GM13976 (cell line): ENCODE measurements at regions not wholly inside any gene's neighbourhood (a gene's known extent, or its start where the extent isn't known, plus 50 kb on each side); places are given as distances from the start of the nearest gene placed in this dataset.

Experiments
- DNase-seq: peaks from one replicate; pipeline ENCODE4 v3.0.0; 2012; ENCODE audit warnings: low spot score
- in situ Hi-C: fragments of 300-500 bp; cut with MboI; formaldehyde crosslinking; loops from one replicate; pipeline ENCODE4 v1.12.0; 2022; ENCODE audit warnings: low sequenced_read_pairs, mixed read lengths, inconsistent platforms; ENCODE audit not compliant: unreplicated experiment
- TF ChIP-seq, protein P1 (sequence below): IDR thresholded peaks from 2 replicates; pipeline ENCODE4 v1.5.1; 2012; ENCODE audit warnings: borderline replicate concordance, mild to moderate bottlenecking; ENCODE audit not compliant: insufficient read depth; ENCODE audit errors: extremely low read depth, missing control alignments, control extremely low read depth

DNA sequence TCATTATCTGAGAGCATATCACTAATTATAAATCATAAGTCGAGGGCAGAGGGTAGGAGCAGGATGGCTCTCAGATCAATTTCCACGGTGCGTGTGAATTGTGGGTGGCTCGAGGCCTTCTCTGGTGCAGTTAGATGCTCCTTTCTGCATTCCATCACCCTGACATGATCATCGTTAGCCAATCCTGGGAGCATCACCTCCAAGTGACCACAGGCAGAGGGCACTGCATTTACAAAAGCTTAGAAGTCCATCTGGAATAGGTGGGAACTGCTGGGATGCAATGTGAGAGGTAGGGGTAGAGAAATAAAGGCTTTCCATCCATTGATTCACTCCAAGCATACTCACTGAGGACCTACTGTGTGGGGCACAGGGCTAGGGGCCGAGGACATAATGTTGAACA, 538.2 kb upstream of the TBX3 start:
- TF ChIP-seq, protein P1, sequence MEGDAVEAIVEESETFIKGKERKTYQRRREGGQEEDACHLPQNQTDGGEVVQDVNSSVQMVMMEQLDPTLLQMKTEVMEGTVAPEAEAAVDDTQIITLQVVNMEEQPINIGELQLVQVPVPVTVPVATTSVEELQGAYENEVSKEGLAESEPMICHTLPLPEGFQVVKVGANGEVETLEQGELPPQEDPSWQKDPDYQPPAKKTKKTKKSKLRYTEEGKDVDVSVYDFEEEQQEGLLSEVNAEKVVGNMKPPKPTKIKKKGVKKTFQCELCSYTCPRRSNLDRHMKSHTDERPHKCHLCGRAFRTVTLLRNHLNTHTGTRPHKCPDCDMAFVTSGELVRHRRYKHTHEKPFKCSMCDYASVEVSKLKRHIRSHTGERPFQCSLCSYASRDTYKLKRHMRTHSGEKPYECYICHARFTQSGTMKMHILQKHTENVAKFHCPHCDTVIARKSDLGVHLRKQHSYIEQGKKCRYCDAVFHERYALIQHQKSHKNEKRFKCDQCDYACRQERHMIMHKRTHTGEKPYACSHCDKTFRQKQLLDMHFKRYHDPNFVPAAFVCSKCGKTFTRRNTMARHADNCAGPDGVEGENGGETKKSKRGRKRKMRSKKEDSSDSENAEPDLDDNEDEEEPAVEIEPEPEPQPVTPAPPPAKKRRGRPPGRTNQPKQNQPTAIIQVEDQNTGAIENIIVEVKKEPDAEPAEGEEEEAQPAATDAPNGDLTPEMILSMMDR, result no peak
- no peak for DNase-seq
- in situ Hi-C loops, result no loop called here

DNA sequence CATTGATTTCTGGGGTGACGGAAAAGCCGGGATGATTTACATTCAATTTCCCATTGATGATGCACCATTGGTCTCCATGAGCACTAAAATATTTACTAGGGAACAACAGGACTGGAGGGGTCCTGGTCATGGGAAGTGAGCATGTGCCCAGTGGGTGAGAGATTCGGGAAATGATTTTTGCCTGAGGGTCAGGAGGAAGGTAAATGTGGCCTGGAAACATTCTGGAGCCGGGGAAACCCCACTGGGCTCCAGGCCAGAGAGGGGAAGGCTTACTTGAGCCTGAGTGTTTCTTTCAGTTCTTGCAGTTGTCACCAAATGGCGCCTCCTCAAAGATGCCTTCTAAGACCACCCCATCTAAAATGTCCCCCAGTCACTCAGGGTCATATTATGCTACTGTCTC, 532.3 kb upstream of the TBX3 start:
- in situ Hi-C loops, result no loop called here
- DNase-seq, result no peak

DNA sequence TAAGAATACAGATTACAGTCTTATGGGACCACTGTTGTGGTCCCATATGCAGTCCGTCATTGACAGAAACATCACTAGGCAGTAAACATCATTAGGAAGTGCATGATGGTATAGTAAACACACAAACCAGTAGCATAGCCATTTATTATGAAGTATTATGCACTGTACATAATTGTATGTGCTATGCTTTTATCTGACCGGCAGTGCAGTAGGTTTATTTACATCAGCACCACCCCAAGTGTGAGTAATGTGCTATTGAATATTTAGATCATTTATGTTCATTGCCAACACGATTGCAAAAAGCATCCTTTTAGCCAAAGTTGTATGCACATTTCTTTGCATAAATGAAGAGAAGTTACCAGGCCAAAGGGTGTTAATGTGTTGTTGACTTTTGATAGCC, 531.6 kb upstream of the TBX3 start:
- TF ChIP-seq, protein P1, result no peak
- in situ Hi-C loops, result no loop called here
- no peak for DNase-seq

More for the DNA sequence above, 532.3 kb upstream of the TBX3 start:
- TF ChIP-seq, protein P1, result no peak

DNA sequence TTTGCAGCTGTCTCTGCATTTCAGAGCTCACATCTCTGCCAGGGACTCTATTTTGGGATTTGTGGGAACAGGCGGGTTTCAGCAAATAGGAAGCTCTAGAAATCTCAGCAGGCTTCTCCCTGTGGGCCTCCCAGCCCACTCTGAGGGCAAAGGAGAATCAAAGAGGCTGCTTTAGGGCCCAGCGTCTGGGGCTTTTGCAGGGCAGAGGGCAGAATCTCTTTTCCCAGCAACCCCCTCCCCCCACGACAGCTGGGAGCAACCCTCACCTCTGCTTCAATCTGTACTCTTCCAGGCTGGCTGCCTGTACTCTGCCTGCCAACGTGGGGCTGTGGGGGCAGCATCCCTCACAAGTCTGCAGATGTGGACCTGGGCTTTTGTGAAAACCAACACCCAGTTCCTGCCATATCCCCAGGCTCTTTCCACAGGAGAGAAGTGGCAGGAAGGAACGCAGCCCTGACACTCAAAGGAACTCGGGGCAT, 529.6 kb upstream of the TBX3 start:
- in situ Hi-C loops, result no loop called here
- no peak for DNase-seq
- TF ChIP-seq, protein P1, result no peak

DNA sequence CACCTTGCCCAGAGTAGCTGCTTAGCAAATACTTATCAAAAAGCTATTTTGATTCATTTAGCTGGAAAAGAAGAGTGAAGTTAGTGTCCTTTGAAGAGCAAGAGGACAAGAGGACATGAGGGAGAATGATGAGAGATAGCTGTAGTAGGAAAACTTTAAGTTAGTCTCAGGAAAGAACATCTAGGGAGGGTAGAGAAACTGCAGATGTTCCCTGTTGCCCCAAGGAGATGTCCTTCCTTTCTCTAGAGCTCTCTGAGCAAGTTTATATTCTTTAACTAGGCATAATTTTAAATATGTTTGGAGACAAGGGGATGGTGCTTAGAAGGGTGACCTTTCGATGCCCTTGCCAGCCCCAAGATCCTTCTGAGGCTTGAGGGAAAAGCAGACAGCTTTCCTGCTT, 529.1 kb upstream of the TBX3 start:
- TF ChIP-seq, protein P1, result no peak

DNA sequence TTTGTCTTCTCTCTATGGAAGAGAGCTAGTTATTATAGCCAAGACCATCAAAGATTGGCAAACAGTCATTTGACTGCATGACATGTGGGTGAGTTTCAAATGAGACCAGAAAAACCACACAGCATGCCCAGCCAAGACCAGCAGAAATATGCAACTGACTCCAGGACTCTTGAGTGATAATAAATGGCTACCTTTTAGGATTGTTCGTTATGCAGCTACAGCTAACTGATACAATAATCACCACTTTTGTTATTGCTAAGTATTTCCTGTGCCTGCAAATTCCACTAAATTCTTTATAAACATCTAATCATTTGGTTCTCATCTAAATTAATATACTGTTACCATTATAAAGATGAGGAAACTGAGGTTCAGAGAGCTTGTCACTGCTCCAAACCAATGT, 528.4 kb upstream of the TBX3 start:
- in situ Hi-C loops, result no loop called here
- TF ChIP-seq, protein P1, result no peak
- DNase-seq, result no peak

More for the DNA sequence above, 529.1 kb upstream of the TBX3 start:
- no peak for DNase-seq
- in situ Hi-C loops, result no loop called here

DNA sequence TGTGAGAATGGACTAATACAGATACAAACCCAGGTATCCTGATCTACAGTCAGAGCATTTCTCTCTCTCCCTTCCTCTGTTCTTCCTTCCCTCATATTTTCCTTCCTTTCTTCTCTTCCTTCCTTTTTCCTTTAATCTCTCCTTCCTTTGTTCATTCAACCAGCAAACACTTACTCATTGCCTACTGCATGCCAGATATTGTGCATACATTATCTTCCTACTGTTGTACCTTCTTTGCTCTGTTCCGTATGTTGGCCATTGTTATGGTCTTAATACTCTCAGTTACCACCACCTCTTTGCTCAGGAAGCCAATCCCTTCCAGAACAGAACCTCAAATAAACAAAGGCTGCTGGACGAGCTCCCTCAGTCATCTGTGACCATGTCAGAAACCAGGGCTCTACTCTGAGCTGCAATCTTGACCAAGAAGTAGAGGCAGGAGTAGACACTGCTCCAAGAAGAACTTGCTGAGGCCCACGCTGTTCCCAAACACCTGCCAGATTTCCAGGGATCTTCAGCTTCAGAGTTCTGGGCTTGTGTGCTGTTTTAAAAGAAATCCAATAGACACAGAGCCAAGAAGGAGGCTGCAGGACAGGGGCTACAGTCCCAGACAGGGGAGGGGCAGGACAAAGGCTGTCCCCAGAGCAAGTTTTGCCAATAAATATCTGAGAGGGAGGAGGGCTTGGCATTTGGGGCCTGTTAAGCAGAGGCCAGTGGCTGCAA, 526.7 kb upstream of the TBX3 start:
- in situ Hi-C loops, result no loop called here
- DNase-seq, result no peak
- TF ChIP-seq, protein P1, result no peak
